H9 (cell line): ENCODE measurements at regions not wholly inside any gene's neighbourhood (a gene's known extent, or its start where the extent isn't known, plus 50 kb on each side); places are given as distances from the start of the nearest gene placed in this dataset.

ENCODE experiments used
- DNase-seq: peaks from one replicate; pipeline ENCODE4 v3.0.0-alpha.2; 2017
- H2AFZ ChIP-seq: one replicate; pipeline ENCODE4 v1.6.1; 2013; ENCODE audit warnings: mild to moderate bottlenecking, low read length, control low read depth, moderate library complexity
- H2AK5ac ChIP-seq: 2 replicates; pipeline ENCODE4 v1.6.1; 2013; ENCODE audit warnings: low read length, control low read depth, mixed read lengths; ENCODE audit not compliant: insufficient read length
- H2BK120ac ChIP-seq: one replicate; pipeline ENCODE4 v1.6.1; 2013; ENCODE audit warnings: low read depth, mild to moderate bottlenecking, low read length, control low read depth, inconsistent platforms; ENCODE audit not compliant: poor library complexity, severe bottlenecking
- H2BK12ac ChIP-seq: 2 replicates; pipeline ENCODE4 v1.6.1; 2013; ENCODE audit warnings: low read length, control low read depth, mixed read lengths, low read depth; ENCODE audit not compliant: insufficient read length
- H2BK15ac ChIP-seq: 2 replicates; pipeline ENCODE4 v1.6.1; 2013; ENCODE audit warnings: low read depth, low read length, control low read depth
- H2BK20ac ChIP-seq: one replicate; pipeline ENCODE4 v1.6.1; 2013; ENCODE audit warnings: low read depth, mild to moderate bottlenecking, low read length, control low read depth, inconsistent platforms; ENCODE audit not compliant: poor library complexity, severe bottlenecking
- H2BK5ac ChIP-seq: 2 replicates; pipeline ENCODE4 v1.6.1; 2013; ENCODE audit warnings: low read length, control low read depth, mixed read lengths; ENCODE audit not compliant: insufficient read length
- H3K14ac ChIP-seq: 2 replicates; pipeline ENCODE4 v1.6.1; 2013; ENCODE audit warnings: low read length, control low read depth; ENCODE audit not compliant: insufficient read depth
- H3K18ac ChIP-seq: 2 replicates; pipeline ENCODE4 v1.6.1; 2013; ENCODE audit warnings: low read depth, mild to moderate bottlenecking, mixed read lengths, low read length, control low read depth; ENCODE audit not compliant: insufficient read length
- H3K23ac ChIP-seq: 2 replicates; pipeline ENCODE4 v1.6.1; 2013; ENCODE audit warnings: low read length, control low read depth, mixed read lengths, low read depth; ENCODE audit not compliant: insufficient read length
- H3K23me2 ChIP-seq: 2 replicates; pipeline ENCODE4 v1.6.1; 2013; ENCODE audit warnings: low read depth, mild to moderate bottlenecking, mixed read lengths, low read length, control low read depth; ENCODE audit not compliant: insufficient read length, poor library complexity, severe bottlenecking
- H3K27ac ChIP-seq: 2 replicates; pipeline ENCODE4 v1.5.1; 2013; ENCODE audit warnings: low read length, control low read depth, mixed read lengths, low read depth; ENCODE audit not compliant: insufficient read length
- H3K27me3 ChIP-seq: 2 replicates; pipeline ENCODE4 v1.6.1; 2013; ENCODE audit warnings: low read length, control low read depth, inconsistent platforms; ENCODE audit not compliant: insufficient read depth
- H3K4ac ChIP-seq: 2 replicates; pipeline ENCODE4 v1.6.1; 2013; ENCODE audit warnings: low read depth, mild to moderate bottlenecking, control low read depth, inconsistent platforms, low read length, moderate library complexity
- H3K4me1 ChIP-seq: 2 replicates; pipeline ENCODE4 v1.6.1; 2013; ENCODE audit warnings: low read length, control low read depth, inconsistent platforms; ENCODE audit not compliant: insufficient read depth
- H3K4me2 ChIP-seq: 2 replicates; pipeline ENCODE4 v1.6.1; 2013; ENCODE audit warnings: low read length, control low read depth, mixed read lengths; ENCODE audit not compliant: insufficient read length, insufficient read depth
- H3K56ac ChIP-seq: 2 replicates; pipeline ENCODE4 v1.6.1; 2013; ENCODE audit warnings: low read depth, mild to moderate bottlenecking, mixed read lengths, low read length, control low read depth; ENCODE audit not compliant: insufficient read length
- H3K79me1 ChIP-seq: 2 replicates; pipeline ENCODE4 v1.6.1; 2013; ENCODE audit warnings: low read depth, mild to moderate bottlenecking, moderate library complexity, low read length, control low read depth, inconsistent platforms; ENCODE audit not compliant: insufficient read depth, poor library complexity, severe bottlenecking
- H3K79me2 ChIP-seq: 2 replicates; pipeline ENCODE4 v1.6.1; 2013; ENCODE audit warnings: low read length, control low read depth, inconsistent platforms; ENCODE audit not compliant: insufficient read depth
- H3K9ac ChIP-seq: 2 replicates; pipeline ENCODE4 v1.6.1; 2013; ENCODE audit warnings: low read length, control low read depth, mixed read lengths; ENCODE audit not compliant: insufficient read length; ENCODE audit errors: extremely low read depth
- H3K9me3 ChIP-seq: one replicate; pipeline ENCODE4 v1.6.1; 2013; ENCODE audit warnings: low read depth, low read length, inconsistent platforms; ENCODE audit not compliant: control insufficient read depth
- H3T11ph ChIP-seq: one replicate; pipeline ENCODE4 v1.6.1; 2013; ENCODE audit warnings: mild to moderate bottlenecking, low read length, control low read depth, inconsistent platforms
- H4K20me1 ChIP-seq: one replicate; pipeline ENCODE4 v1.6.1; 2013; ENCODE audit not compliant: control insufficient read depth, insufficient read length, insufficient read depth
- H4K5ac ChIP-seq: 2 replicates; pipeline ENCODE4 v1.6.1; 2013; ENCODE audit warnings: low read depth, mild to moderate bottlenecking, mixed read lengths, low read length, control low read depth; ENCODE audit not compliant: insufficient read length
- H4K8ac ChIP-seq: replicated peaks from 2 replicates; pipeline ENCODE4 v1.6.1; 2013; ENCODE audit warnings: low read length, control low read depth, mixed read lengths, low read depth; ENCODE audit not compliant: insufficient read length
- H4K91ac ChIP-seq: 2 replicates; pipeline ENCODE4 v1.6.1; 2013; ENCODE audit warnings: low read depth, mild to moderate bottlenecking, moderate library complexity, mixed read lengths, low read length, control low read depth; ENCODE audit not compliant: insufficient read length
- H3K27ac Mint-ChIP-seq, 3 experiments: 2 replicates in 2 of 3; 3 replicates in 1 of 3; pipeline ENCODE4 v1.8.0; 2020 to 2021; ENCODE audit warnings: mixed read lengths in 3 of 3, mild to moderate bottlenecking in 1 of 3, moderate library complexity in 1 of 3
- H3K27me3 Mint-ChIP-seq: 2 replicates; pipeline ENCODE4 v1.8.0; 2021; ENCODE audit warnings: low read depth, mild to moderate bottlenecking, moderate library complexity, mixed read lengths
- H3K36me3 Mint-ChIP-seq, 3 experiments: 2 replicates in 2 of 3; 3 replicates in 1 of 3; pipeline ENCODE4 v1.8.0; 2020 to 2021; ENCODE audit warnings: low read depth in 3 of 3, mixed read lengths in 3 of 3; ENCODE audit not compliant: insufficient read depth in 1 of 3
- H3K4me1 Mint-ChIP-seq, 2 experiments: 2 replicates each; pipeline ENCODE4 v1.8.0; 2020; ENCODE audit warnings: mixed read lengths in 2 of 2
- H3K4me3 Mint-ChIP-seq, 2 experiments: 2 replicates in 1 of 2; 3 replicates in 1 of 2; pipeline ENCODE4 v1.8.0; 2020 to 2021; ENCODE audit warnings: mild to moderate bottlenecking in 2 of 2, mixed read lengths in 2 of 2, moderate library complexity in 1 of 2
- H3K9me3 Mint-ChIP-seq, 2 experiments: 2 replicates in 1 of 2; 3 replicates in 1 of 2; pipeline ENCODE4 v1.8.0; 2020; ENCODE audit warnings: mild to moderate bottlenecking in 2 of 2, mixed read lengths in 2 of 2, moderate library complexity in 1 of 2
- CTCF ChIP-seq: fragments of 200-600 bp; sonication (generic); conservative IDR thresholded peaks from 3 replicates; pipeline ENCODE4 v1.8.0; 2021; ENCODE audit warnings: antibody characterized with exemption, mild to moderate bottlenecking
- WGBS: extraction: QIAGEN DNeasy Blood & Tissue Kit; methylation state at CpG from one replicate; pipeline ENCODE4 v1.1.7; 2013; ENCODE audit warnings: missing lambda C conversion rate, low lambda C conversion rate, mixed read lengths; ENCODE audit not compliant: insufficient read length; ENCODE audit errors: extremely low coverage; 5-methylcytosine and 5-hydroxymethylcytosine counted together

DNA sequence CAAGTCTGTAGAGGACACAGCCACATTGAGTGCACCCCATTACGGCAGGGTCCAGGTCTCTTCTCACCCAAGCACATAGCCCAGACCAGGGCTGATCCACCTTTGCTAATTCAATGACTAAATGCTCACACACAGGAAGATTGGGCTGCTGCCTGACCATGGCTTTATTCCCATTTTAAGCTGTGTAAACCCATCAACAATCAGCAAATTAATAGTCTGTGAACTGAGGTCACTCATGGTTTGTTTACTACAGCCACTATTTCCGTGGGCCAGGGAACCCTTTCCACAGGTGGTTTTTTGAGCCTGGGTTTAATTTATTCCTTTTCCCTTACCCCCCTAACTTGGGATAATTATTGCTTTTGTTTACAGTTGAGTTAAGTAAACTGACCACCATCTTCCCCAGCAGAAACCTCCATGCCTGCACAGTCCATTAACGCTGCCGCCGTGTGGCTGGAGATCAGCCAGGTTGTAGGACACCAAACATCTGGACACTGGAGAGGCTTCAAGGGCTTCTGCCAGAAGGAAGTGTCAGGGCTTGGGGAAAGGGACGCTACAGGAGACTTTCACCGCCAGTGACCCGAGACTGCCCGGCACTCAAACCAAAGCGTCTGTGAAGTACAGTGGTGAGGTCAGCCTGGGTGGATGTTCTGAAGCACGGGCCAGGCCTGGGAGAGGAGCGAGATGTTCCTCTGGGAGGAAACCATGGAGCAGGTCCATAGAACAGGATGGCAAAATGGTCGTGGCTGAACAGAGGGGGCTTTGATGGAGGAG is 282.9 kb downstream of the DYSF start:
- Histone ChIP-seq H3K79me2 (no peaks in the 10 kb centered on the region), H4K8ac (no peak overlapping the region), H3K27me3 (no peaks in the 10 kb centered on the region), H4K91ac (no peak overlapping the region), H3K79me1 (no peaks in the 10 kb centered on the region), H3K56ac (no peak overlapping the region), H3K18ac (no peak overlapping the region), H2BK12ac (no peak overlapping the region), H2BK15ac (no peak overlapping the region), H3K4me1 (no peaks in the 10 kb centered on the region), H3K23ac (no peak overlapping the region), H4K20me1 (no peaks in the 10 kb centered on the region), H3K4ac (no peak overlapping the region), H3K14ac (no peak overlapping the region), H2AFZ (no peak overlapping the region), H4K5ac (no peak overlapping the region), H3K4me2 (no peak overlapping the region), H2AK5ac (no peak overlapping the region), H2BK5ac (no peak overlapping the region), H2BK120ac (no peak overlapping the region), H3K9ac (no peak overlapping the region), H3T11ph (no peak overlapping the region), H3K27ac (no peak overlapping the region), H2BK20ac (no peak overlapping the region), H3K23me2 (no peaks in the 10 kb centered on the region), H3K9me3 (no peaks in the 10 kb centered on the region)
- H3K4me1 Mint-ChIP-seq = no peaks in the 10 kb centered on the region
- DNase-seq = no peak
- H3K9me3 Mint-ChIP-seq = peaks cover 6 to 8% of the 10 kb centered on the region in 2 experiments; a peak in 3 of 5 replicates
- peaks cover 11% of the 10 kb centered on the region for H3K27me3 Mint-ChIP-seq
- WGBS = no CpG with 5 or more reads among the region's 13 CpGs
- H3K4me3 Mint-ChIP-seq = no peak overlapping the region
- no peak for TF ChIP-seq CTCF
- H3K36me3 Mint-ChIP-seq = no peaks in the 10 kb centered on the region; a peak in 1 of 7 replicates
- no peak overlapping the region; a peak in 1 of 7 replicates for H3K27ac Mint-ChIP-seq
